ENCODE measurements at regions not wholly inside any gene's neighbourhood (a gene's known extent, or its start where the extent isn't known, plus 50 kb on each side); places are given as distances from the start of the nearest gene placed in this dataset.
"Not testable (repeated sequence)": the region's sequence is repeated elsewhere in the genome, so short reads cannot be mapped to it uniquely, and the experiment has no call there.

DNA sequence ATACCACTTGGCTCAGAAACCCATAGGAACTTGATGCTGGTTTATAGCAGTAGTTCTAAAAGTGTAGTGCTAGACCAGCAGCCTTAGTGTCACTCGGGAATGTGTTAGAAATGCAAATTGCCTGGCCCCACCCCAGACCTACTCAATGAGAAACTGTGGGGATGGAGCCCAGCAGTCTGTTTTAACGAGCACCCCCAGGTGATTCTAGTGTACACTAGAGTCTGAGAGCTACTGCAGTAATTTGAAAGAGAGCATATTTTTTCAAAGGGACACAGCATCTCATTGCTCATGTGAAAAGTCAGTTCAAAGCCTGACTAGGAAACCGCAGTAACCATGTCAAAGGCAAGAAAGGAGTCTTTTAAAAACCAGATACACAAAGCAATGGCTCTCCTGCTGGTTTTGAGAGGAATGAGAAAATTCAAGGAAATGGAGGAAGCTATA is 313.4 kb downstream of the SQOR start:
- no peak for DNase-seq

GRCh38 chr15:45958924-45959323 is 324.1 kb downstream of the SQOR start:
- DNase-seq: no peak

GRCh38 chr15:45962733-45963132 is 327.9 kb downstream of the SQOR start:
- no peak for DNase-seq

- no peak for DNase-seq
Measured at GRCh38 chr15:45970542-45970941, 335.7 kb downstream of the SQOR start.

DNA sequence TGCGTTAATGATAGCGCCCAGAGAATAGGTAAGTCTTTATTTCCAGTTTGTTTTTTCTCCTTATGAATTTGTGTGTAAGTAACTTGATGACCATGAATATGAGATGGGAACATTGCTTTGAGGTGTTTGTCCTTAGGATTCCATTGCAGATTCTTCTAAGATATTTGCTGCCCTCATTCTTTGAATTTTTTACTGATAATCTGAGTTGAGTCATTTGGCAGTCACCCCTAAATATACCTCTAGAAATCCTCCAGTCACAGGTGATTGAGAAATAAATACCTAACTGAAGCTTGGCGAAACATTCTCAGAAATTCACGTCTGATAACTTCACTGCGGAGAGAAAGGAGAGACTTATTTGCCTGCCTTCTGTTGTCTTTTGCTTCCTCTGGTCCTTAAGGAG is 345.5 kb downstream of the SQOR start:
- no peak for DNase-seq

DNA sequence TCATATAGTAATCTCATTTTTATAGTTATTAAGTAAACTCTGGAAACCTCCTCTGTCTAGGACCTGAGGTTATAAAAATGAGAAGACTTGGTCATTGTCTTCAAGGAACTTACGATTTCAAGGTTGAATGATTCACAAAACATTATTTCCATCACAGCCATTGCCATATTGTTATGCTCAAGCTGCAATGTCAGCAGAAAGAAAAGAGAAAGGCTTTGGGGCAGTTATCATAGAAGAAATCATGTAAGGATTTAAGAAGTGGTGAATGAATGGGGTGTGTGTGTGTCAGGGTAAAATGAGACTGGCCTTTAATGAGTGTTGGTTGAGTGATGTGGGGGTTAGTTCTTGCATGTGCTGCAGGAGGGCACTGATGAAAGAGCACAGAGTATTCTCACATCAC is 346.8 kb downstream of the SQOR start:
- no peak for DNase-seq

GRCh38 chr15:45991863-45992262 is 357.0 kb downstream of the SQOR start:
- no peak for DNase-seq

DNA sequence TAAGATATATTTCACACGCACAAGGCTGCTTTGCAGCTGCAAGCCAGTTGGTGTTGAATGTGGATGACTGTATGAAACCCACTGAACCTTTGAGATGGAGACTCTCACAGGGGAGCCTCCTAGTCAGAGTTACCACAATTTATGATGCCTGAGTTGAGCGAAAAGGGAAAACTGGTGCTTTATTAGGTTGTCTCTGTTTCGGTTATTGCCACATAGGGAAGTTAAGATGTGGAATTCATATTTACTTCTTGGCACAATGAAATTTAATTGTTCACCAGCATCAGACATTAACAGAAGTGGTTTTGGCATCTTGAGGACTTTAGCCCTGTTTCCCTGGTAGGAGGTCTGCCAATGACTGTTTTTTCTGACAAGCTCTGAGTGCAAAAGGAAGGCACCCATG is 358.2 kb downstream of the SQOR start:
- no peak for DNase-seq

- no peak for DNase-seq
Measured at GRCh38 chr15:45993508-45993907, 358.7 kb downstream of the SQOR start.

- no peak for DNase-seq
Measured at GRCh38 chr15:45995800-45996199, 361.0 kb downstream of the SQOR start.

GRCh38 chr15:46014532-46014931 is 379.7 kb downstream of the SQOR start:
- DNase-seq: no peak

DNA sequence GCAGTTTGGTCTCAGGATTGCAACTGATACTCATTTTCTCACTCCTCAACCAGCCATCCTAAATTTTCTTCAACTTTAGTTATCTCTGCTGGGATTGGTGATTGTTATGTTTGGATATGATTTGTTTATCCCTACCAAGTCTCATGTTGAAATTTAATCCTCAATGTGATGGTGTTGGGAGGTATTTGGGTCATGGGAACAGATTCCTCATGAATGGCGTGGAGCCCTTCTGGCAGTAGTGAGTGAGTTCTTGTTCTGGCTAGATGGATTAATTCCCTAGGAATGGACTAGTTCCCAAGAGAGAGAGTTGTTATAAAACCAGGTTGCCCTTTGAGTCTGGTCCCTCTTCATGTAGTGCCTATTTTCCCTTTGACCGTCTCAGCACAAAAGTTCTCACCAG is 399.9 kb downstream of the SQOR start:
- DNase-seq: no peak

DNA sequence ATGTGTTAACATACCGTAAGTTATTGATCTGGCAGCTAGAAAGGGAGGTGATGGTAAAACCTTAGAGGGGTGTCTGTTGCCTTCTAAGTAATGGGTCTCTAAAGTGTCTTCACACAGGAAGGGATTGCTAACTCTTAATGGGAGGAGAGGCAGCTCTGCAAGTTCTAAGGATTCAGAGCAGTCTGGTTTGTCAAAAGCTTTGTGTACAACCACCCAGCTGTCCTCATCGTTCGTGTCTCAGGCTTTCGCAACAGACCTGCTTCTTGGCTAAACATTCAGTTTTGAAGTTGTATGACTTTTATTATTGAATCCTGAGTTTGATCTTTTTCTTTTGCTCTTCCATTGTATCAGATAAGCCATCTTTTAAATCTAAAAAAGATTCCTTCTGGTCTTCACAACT is 404.9 kb downstream of the SQOR start:
- no peak for DNase-seq

DNA sequence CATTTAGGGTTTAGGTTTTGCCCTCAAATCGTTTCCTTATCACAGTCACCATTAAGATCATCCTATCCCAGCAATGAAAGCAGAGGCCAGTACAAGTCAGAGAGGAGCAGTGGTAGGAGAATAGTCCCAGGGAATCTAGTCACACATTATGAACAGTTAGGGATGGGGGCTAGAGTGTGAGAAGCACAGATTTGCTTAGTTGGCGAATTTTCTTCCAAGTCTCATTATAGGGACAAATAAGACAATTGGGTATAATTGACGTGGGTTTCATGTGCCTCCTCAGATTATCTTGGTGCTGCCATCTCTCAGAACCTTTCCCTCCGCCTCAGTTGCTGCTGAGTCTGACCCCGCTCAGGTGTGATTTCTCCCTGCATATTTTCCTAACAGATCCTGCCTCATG is 407.1 kb downstream of the SQOR start:
- DNase-seq: no peak

DNA sequence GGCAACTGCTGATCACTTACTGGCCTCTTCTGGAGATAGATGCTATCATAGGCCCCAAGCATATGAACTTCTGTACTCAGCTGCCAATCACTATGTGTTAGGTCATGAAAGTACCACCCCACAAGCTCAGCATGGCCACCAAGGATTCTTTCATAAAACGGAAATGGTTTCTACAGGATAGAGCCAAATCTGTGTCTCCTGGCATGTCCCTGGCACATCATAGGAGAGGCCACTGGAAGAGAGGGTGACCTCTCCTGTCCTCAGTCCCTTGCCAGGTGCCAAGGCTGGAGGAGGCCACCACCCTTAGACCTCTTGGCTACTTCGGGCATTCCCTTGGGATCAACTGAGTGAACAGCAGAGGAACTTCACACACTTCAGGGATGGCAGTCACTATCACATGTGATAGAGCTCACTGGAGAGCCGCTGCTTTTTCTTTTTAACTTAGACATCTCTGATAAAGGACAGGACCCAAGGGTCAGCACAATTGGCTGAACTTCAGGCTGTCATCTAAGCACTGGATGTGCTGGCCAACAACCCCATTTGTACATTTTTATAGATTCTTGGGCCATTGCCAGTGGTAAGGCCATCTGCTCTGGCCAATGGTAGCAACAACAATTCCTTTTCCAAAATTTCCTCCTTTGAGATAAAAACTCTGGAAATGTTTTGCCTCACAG is 425.2 kb downstream of the SQOR start:
- DNase-seq: peak; percentile 15 to 67 (median 30)

GRCh38 chr15:46061002-46061401 is 426.2 kb downstream of the SQOR start:
- DNase-seq: no peak

- DNase-seq: no peak
Measured at GRCh38 chr15:46077220-46077619, 442.4 kb downstream of the SQOR start.

DNA sequence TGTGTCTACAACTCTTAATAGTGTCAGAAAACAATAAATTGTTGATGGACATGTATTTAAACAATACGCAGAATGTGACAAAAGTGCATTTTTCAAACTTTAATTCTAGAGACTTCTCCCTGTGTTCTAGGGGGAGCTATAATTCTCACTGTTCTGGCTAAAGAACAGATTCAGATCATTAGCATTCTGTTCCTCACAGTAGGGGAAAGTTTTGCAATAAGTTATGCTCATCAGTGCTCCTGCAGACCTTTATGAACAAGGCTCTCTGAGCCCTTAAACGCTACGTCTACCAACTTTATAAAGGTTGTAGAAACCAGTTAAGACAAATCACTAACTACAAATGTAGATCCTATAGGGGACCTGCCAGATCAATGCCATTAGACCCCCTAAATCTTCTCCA is 444.2 kb downstream of the SQOR start:
- no peak for DNase-seq

GRCh38 chr15:46080016-46080415 is 445.2 kb downstream of the SQOR start:
- peak; percentile 9 to 74 (median 30) for DNase-seq

DNA sequence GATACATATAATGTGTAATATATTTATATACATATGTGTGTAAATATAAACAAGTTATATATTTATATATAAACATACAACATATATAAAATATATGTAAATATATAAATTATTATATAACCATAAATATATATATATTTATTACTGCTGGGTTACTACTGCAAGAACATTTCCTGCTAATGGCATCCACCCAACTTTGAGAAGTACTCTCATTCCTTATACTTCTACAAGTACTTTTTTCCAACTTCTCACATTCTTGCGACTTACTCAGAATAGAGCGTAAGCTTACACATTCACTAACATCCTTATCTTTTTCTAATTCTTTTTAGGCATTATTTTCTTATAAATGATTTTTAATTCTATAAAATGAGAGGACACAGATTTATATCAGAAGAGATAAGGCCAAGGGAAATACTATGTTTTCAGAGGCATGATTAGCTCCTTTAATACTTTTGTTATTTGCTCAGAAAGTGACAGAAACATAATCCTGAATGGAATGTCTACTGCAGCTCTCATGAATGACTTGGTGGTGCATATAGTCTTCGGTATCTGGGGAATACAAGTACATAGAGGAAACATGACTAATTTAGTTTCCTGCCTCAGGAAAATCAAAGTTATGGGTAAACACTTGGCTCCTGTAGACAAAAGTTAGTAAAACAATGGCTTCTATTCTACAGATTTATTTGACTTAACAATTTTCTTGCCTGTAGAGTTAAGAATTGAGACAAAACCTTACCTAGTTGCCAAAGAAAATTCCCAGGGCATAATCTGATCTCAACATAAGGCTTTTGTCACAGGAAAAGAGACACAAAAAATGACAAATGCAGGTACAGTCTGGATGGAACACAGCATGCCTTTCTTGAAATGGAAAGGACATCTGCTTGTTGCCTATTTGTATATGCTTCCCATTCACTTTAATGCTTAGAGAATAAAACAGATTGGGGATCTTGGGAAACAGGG is 453.9 kb downstream of the SQOR start:
- DNase-seq: peak in 1 of 3 donors; percentile 12

- DNase-seq: no peak
Measured at GRCh38 chr15:46089467-46089935, 454.7 kb downstream of the SQOR start.

DNA sequence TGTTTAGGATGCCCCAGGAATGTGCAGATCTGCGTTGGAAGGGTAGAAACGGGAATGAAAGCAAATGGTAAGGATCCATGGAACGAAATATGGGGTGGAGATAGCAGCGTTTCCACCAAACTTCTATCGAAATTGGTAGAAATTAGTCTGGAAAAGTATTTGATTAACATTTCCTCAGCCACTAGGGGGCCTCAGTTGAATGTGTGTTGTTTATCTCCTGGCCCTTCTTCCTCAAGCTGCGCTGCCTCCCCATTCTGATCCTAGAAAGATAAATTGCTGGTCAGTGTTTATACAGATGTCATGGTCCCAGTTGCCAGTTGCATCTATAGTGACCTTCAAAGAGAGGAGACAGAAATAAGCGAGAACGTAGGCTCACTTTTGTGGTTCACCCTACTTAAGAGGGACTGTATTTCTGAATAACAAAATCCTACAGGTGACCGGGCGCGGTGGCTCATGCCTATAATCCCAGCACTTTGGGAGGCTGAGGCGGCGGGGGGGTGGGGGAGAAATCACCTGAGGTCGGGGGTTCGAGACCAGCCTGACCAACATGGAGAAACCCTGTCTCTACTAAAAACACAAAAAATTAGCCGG is 457.1 kb downstream of the SQOR start:
- peak; percentile 14 to 29 (median 20) for DNase-seq

GRCh38 chr15:46098006-46098405 is 463.2 kb downstream of the SQOR start:
- DNase-seq: not testable (repeated sequence)
